ENCODE measurements at regions not wholly inside any gene's neighbourhood (a gene's known extent, or its start where the extent isn't known, plus 50 kb on each side); places are given as distances from the start of the nearest gene placed in this dataset.
A peak's percentile ranks its signal among the peaks of the same experiment; 100 is the strongest.

GRCh38 chr2:150007815-150008430 lies 420.3 kb upstream of the MMADHC start:
- H3K4me2 ChIP-seq (ENCODE audit: control insufficient read depth, extremely low read depth, insufficient read depth, low read depth, low read length), result no peak overlapping the region
- no peaks in the 10 kb centered on the region for H4K20me1 ChIP-seq (ENCODE audit: control insufficient read depth, extremely low read depth, insufficient read depth, low read length)
- H3K27ac ChIP-seq (ENCODE audit: control insufficient read depth, insufficient read depth, low read length), result no peak overlapping the region
- H3K79me2 ChIP-seq (ENCODE audit: control insufficient read depth, insufficient read depth, low read length), result no peaks in the 10 kb centered on the region
- DNase-seq (ENCODE audit: low read depth, low spot score) (peak; percentile 21), FAIRE-seq (no peak)
- dilution Hi-C loops (cut with MboI; ENCODE audit: extremely low pct_ligation_motif_present, low sequenced_read_pairs), result no loop called here
- H3K9me3 ChIP-seq (ENCODE audit: control insufficient read depth, low read depth, low read length), result no peaks in the 10 kb centered on the region
- H3K9ac ChIP-seq (ENCODE audit: control insufficient read depth, extremely low read depth, insufficient read depth, low read length), result no peak overlapping the region
- no peak overlapping the region for H3K4me3 ChIP-seq (ENCODE audit: control insufficient read depth in 2 of 3, extremely low read depth in 1 of 3, insufficient read depth in 2 of 3, low read depth in 1 of 3, low read length in 3 of 3)
- H2AFZ ChIP-seq (ENCODE audit: control insufficient read depth, low read length), result no peak overlapping the region
- H3K36me3 ChIP-seq (ENCODE audit: control insufficient read depth in 2 of 2, extremely low read depth in 1 of 2, insufficient read depth in 2 of 2, low read length in 2 of 2), result no peaks in the 10 kb centered on the region
- peaks cover 6% of the 10 kb centered on the region for H3K4me1 ChIP-seq (ENCODE audit: control insufficient read depth, extremely low read depth, insufficient read depth, low read length)
- no peaks in the 10 kb centered on the region for H3K9me1 ChIP-seq (ENCODE audit: control insufficient read depth, extremely low read depth, insufficient read depth, low read length)
- no peak for TF ChIP-seq EZH2 (IDR thresholded peaks at IDR 0.05; ENCODE audit: low read length)
- TF ChIP-seq CTCF (optimal IDR thresholded peaks at IDR 0.05 in 1 of 3, IDR thresholded peaks at IDR 0.05 in 1 of 3, conservative IDR thresholded peaks at IDR 0.05 in 1 of 3; ENCODE audit: extremely low read depth in 1 of 3, insufficient read depth in 2 of 3, low read length in 3 of 3), result no peak
- no peaks in the 10 kb centered on the region for H3K27me3 ChIP-seq (ENCODE audit: control insufficient read depth, extremely low read depth, insufficient read depth, low read length)

GRCh38 chr2:150006591-150006990 lies 419.0 kb upstream of the MMADHC start:
- H3K36me3 ChIP-seq (ENCODE audit: control insufficient read depth in 2 of 2, extremely low read depth in 1 of 2, insufficient read depth in 2 of 2, low read length in 2 of 2), result no peaks in the 10 kb centered on the region
- peaks cover 6% of the 10 kb centered on the region for H3K4me1 ChIP-seq (ENCODE audit: control insufficient read depth, extremely low read depth, insufficient read depth, low read length)
- no peaks in the 10 kb centered on the region for H3K9me1 ChIP-seq (ENCODE audit: control insufficient read depth, extremely low read depth, insufficient read depth, low read length)
- no peak overlapping the region for H3K4me3 ChIP-seq (ENCODE audit: control insufficient read depth in 2 of 3, extremely low read depth in 1 of 3, insufficient read depth in 2 of 3, low read depth in 1 of 3, low read length in 3 of 3)
- no peak for FAIRE-seq
- dilution Hi-C loops (cut with MboI; ENCODE audit: extremely low pct_ligation_motif_present, low sequenced_read_pairs), result no loop called here
- H3K79me2 ChIP-seq (ENCODE audit: control insufficient read depth, insufficient read depth, low read length), result no peaks in the 10 kb centered on the region
- H3K9me3 ChIP-seq (ENCODE audit: control insufficient read depth, low read depth, low read length), result no peaks in the 10 kb centered on the region
- no peaks in the 10 kb centered on the region for H4K20me1 ChIP-seq (ENCODE audit: control insufficient read depth, extremely low read depth, insufficient read depth, low read length)
- H2AFZ ChIP-seq (ENCODE audit: control insufficient read depth, low read length), result no peak overlapping the region
- no peaks in the 10 kb centered on the region for H3K27me3 ChIP-seq (ENCODE audit: control insufficient read depth, extremely low read depth, insufficient read depth, low read length)
- no peak for TF ChIP-seq EZH2 (IDR thresholded peaks at IDR 0.05; ENCODE audit: low read length)
- TF ChIP-seq CTCF (optimal IDR thresholded peaks at IDR 0.05 in 1 of 3, IDR thresholded peaks at IDR 0.05 in 1 of 3, conservative IDR thresholded peaks at IDR 0.05 in 1 of 3; ENCODE audit: extremely low read depth in 1 of 3, insufficient read depth in 2 of 3, low read length in 3 of 3), result no peak
- no peak overlapping the region for H3K27ac ChIP-seq (ENCODE audit: control insufficient read depth, insufficient read depth, low read length)
- H3K4me2 ChIP-seq (ENCODE audit: control insufficient read depth, extremely low read depth, insufficient read depth, low read depth, low read length), result no peak overlapping the region
- DNase-seq (ENCODE audit: low read depth, low spot score), result no peak
- H3K9ac ChIP-seq (ENCODE audit: control insufficient read depth, extremely low read depth, insufficient read depth, low read length), result no peak overlapping the region

Measured in keratinocyte (primary cell).